Stimulated activated naive CD8-positive, alpha-beta T cell treated with anti-CD3 and anti-CD28 coated beads, Interleukin-15, Interleukin-2, amounts not matched to agents 100 U/mL and 50 U/mL, for 24 hours (primary cell): ENCODE measurements at regions not wholly inside any gene's neighbourhood (a gene's known extent, or its start where the extent isn't known, plus 50 kb on each side); places are given as distances from the start of the nearest gene placed in this dataset.

Source experiments
- ATAC-seq: fragments of 150-1000 bp; cut with Tn5 transposase; one replicate; pipeline ENCODE4 v1.10.0; 2021
- DNase-seq: peaks from one replicate; pipeline ENCODE4 v3.0.0; 2021

DNA sequence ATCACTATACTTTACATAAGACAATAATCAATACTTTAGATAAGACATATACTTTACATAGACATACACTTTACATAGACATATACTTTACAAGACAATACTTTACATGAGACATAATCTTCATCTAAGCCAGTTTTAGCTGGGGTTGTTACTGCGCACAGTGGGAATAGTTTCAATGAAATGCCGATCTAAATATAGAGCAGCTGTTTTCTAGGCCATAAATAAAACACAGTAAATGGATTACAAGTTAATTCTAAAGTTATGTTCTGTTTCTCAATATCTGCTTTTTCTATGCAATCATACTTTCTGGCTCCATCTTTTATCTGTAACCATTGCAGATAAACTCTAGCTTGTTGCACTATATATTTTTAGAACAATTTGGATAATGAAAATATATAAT lies 1470.6 kb upstream of the PABPC4L start:
- DNase-seq, result no peak
- no peak for ATAC-seq

DNA sequence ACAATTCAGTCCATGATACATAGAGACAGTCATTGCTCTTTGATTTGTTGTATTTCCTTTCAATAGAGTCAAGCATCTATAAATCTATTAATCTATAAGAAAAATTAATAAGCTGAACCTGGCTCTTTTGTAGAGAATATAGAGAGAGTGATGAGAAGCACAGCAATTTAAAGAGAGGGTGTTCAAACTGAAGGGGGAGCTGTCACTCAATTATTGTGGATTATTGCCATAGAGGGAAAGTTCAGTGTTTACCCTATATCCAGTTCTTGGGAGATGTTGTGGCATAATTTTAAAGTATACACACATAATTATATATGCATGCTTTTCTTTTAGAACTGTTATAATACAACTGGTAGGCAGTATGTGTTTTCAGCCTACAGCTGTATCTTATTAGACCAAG lies 1469.0 kb upstream of the PABPC4L start:
- DNase-seq, result no peak

More for the DNA sequence above, 1469.0 kb upstream of the PABPC4L start:
- ATAC-seq, result no peak
